ENCODE measurements at regions not wholly inside any gene's neighbourhood (a gene's known extent, or its start where the extent isn't known, plus 50 kb on each side); places are given as distances from the start of the nearest gene placed in this dataset.

DNA sequence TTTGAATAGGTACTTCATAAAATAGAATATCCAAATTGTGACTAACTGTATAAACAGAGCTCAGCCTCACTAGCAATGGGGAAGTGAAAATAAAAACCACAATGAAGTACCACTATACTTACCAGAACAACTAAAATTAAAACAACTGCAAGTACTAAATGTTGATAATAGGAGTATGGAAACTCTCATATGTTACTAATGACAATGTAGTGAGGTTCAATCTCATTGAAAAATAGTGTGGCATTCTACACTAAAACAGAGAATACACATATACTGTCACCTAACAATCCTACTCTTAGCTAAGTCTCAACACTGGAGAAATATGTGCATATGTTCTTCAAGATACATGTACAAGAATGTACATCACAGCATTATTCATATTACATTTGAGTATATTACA lies 132.0 kb upstream of the CARMIL1 start:
- no peak overlapping the region for H3K4me3 ChIP-seq (ENCODE audit: extremely low read depth in 1 of 4, insufficient read depth in 2 of 4, low read depth in 3 of 4, low read length in 4 of 4)
- no peak overlapping the region for H2BK5ac ChIP-seq (ENCODE audit: low read depth, low read length)
- no peak overlapping the region for H2BK12ac ChIP-seq (ENCODE audit: low read depth, low read length)
- no peaks in the 10 kb centered on the region for H3K79me2 ChIP-seq (ENCODE audit: control insufficient read depth in 1 of 2, insufficient read depth in 2 of 2, low read length in 2 of 2)
- no peak overlapping the region for H4K91ac ChIP-seq (replicated peaks; ENCODE audit: insufficient read length, low read length)
- FAIRE-seq (no peak), DNase-seq (ENCODE audit: low read depth in 1 of 2, low spot score in 2 of 2) (no peak)
- H3K9ac ChIP-seq (replicated peaks in 1 of 4; ENCODE audit: extremely low read depth in 1 of 4, low read depth in 3 of 4, low read length in 3 of 4) = no peak overlapping the region
- H3K56ac ChIP-seq (replicated peaks; ENCODE audit: insufficient read length, low read depth, low read length) = no peak overlapping the region
- ChIA-PET POLR2A (ENCODE audit: partially characterized antibody) (no interaction called here), CTCF (ENCODE audit: partially characterized antibody) (no interaction called here)
- H3K4ac ChIP-seq (replicated peaks; ENCODE audit: insufficient read length, low read depth, low read length) = no peak overlapping the region
- no peak overlapping the region for H3K23ac ChIP-seq (ENCODE audit: insufficient read length)
- H4K20me1 ChIP-seq (replicated peaks in 1 of 2; ENCODE audit: control insufficient read depth in 1 of 2, insufficient read depth in 2 of 2, low read length in 2 of 2) = no peaks in the 10 kb centered on the region
- H3K36me3 ChIP-seq (ENCODE audit: control insufficient read depth in 2 of 4, insufficient read depth in 4 of 4, low read length in 3 of 4) = no peaks in the 10 kb centered on the region
- H4K8ac ChIP-seq (ENCODE audit: extremely low read depth, insufficient read depth, low read length) = no peak overlapping the region
- no peaks in the 10 kb centered on the region for H3K4me1 ChIP-seq (replicated peaks in 1 of 4; ENCODE audit: control insufficient read depth in 3 of 4, insufficient read depth in 4 of 4, low read length in 3 of 4)
- H3K23me2 ChIP-seq (ENCODE audit: low read depth, low read length) = no peaks in the 10 kb centered on the region
- no peak overlapping the region for H3K14ac ChIP-seq (ENCODE audit: insufficient read length)
- no peak overlapping the region for H3K4me2 ChIP-seq (ENCODE audit: insufficient read depth in 1 of 2, low read depth in 2 of 2, low read length in 2 of 2)
- H3K9me3 ChIP-seq (ENCODE audit: insufficient read depth in 2 of 2, low read depth in 1 of 2, low read length in 1 of 2) = no peaks in the 10 kb centered on the region
- H3K18ac ChIP-seq (ENCODE audit: extremely low read depth, low read length) = no peak overlapping the region
- no peak overlapping the region for H2BK20ac ChIP-seq (ENCODE audit: low read length)
- H3K27me3 ChIP-seq (replicated peaks in 1 of 4; ENCODE audit: control insufficient read depth in 3 of 4, extremely low read depth in 1 of 4, insufficient read depth in 3 of 4, low read length in 3 of 4) = no peaks in the 10 kb centered on the region
- no peak overlapping the region for H2BK120ac ChIP-seq (replicated peaks; ENCODE audit: low read depth, low read length)
- H3K79me1 ChIP-seq (ENCODE audit: low read depth, low read length) = no peaks in the 10 kb centered on the region
- no peak overlapping the region for H2AFZ ChIP-seq (ENCODE audit: low read length)
- H3K27ac ChIP-seq (ENCODE audit: low read depth, low read length) = no peak overlapping the region
- no peak overlapping the region for H2BK15ac ChIP-seq (ENCODE audit: low read length)
- TF ChIP-seq CHD2 (IDR thresholded peaks at IDR 0.05; ENCODE audit: low read length) (no peak), KDM1A (IDR thresholded peaks at IDR 0.05; ENCODE audit: borderline replicate concordance, low read length) (no peak), PHF8 (conservative IDR thresholded peaks at IDR 0.05; ENCODE audit: low read depth, low read length) (no peak), RFX5 (IDR thresholded peaks at IDR 0.05; ENCODE audit: borderline replicate concordance, low read depth, low read length) (no peak), TBP (IDR thresholded peaks at IDR 0.05; ENCODE audit: low read depth, low read length) (no peak)
- no peak overlapping the region for H4K5ac ChIP-seq (ENCODE audit: insufficient read length, low read depth, low read length)
- no peak overlapping the region for H2AK5ac ChIP-seq (ENCODE audit: low read depth, low read length)

Data from H1 (cell line).